NCI-H226 (cell line): ENCODE measurements at regions not wholly inside any gene's neighbourhood (a gene's known extent, or its start where the extent isn't known, plus 50 kb on each side); places are given as distances from the start of the nearest gene placed in this dataset.
A peak's percentile ranks its signal among the peaks of the same experiment; 100 is the strongest.
"Not testable (repeated sequence)": the region's sequence is repeated elsewhere in the genome, so short reads cannot be mapped to it uniquely, and the experiment has no call there.

Source experiments
- DNase-seq: peaks from one replicate; pipeline ENCODE4 v3.0.0-alpha.2; 2015

DNA sequence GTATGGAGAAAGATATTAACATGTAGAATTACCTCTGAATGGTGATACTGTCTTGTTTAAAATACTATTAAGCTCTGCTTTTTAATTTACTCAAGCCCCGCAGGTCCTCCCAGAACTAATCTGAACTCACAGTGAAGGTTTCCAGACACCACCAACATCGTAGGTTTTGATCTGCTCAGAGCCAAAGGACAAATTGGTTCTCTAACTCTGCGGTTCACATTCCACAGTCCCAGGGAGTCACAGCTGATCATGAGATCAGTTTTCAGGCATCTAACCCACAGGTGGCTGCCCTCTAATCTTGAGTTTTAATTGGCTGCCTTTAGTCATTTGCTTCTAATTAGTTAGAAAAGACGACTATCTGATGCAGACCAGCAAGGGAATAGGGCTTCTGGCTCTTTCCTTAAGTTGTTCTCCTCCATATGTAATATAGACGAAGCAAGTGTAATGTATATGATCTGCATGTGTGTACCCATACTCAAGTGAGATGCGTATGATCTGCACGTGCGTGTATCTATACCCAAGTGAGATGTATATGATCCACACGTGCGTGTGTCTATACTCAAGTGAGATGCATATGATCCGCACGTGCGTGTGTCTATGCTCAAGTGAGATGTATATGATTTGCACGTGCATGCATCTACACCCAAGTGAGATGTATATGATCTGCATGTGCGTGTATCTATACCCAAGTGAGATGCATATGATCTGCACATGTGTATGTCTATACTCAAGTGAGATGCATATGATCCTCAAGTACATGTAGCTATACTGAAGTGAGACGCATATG is 331.5 kb upstream of the NPVF start:
- DNase-seq, result no peak

DNA sequence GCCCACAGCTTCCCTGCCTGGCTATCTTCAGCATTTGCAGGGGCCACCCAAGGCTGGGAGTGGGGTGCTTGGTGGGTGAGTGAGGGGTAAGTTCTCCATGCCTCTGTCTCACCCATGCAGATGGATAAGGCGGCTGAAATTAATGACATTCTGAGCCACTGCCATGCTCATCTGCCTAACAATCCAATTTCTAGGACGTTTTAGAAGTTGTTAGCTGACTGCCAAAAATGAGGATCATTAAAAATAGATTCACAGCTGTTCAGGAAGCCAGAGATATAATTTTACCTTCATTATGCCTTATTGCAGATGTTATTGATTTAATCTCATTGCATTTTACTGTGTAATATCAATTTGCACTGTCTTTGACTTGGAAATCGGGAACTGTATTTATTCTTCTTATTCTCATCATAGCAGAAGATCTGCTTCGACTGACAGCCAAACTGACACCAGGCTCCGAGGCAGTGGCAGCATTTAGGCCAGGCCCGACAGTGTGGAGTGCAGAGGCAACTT is 334.4 kb upstream of the NPVF start:
- no peak for DNase-seq

DNA sequence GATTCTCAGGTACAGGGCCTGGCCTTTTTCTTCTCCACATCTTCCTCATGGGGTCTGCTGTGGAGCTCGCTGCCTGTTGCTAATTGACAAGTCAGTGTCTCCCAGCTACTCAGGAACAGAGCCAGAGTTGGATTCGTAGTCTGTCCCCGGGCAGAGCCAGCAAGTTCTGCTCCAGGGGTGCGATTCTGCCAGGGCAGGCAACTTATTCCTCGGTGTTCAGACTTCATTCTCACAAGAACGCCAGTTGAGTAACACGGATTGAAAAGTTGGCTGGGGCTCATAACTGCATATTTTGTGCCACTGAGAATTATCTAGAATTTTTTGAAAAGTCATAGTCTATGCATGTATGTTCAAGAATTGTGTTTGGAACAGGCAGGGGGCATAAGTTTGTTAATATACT is 336.7 kb upstream of the NPVF start:
- DNase-seq, result no peak

DNA sequence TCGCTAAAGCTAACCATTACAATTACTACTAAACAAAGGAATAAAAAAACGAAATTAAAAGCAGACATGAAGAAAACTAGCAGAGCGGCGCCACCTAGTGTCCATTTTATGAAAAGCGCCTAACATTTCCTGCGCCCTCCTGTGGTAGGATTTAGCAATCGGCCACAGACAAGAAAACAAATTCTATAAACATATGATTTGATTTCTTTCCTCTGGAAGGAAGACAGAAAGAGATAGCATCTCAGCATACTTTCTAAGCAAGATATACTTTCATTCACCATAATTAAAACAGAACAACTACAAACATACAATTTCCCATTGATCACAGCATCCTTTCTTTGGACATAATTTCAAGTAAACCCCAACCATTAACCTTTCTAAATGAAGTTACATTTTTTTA is 337.7 kb upstream of the NPVF start:
- DNase-seq, result peak; percentile 15

DNA sequence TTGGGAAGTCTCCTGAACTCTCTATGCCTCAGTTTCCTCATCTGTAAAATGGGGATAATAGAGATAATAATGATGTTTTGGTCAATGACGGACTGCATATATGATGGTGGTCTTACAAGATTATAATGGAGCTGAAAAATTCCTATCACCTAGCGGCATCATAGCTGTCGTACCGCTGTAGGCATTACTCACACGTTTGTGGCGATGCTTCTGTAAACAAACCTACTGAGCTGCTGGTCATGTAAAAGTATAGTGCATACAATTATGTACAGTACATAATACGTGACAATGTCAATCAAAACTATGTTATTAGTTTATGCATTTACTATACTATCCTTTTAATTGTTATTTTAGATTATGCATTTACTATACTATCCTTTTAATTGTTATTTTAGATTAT is 339.1 kb upstream of the NPVF start:
- DNase-seq, result no peak

DNA sequence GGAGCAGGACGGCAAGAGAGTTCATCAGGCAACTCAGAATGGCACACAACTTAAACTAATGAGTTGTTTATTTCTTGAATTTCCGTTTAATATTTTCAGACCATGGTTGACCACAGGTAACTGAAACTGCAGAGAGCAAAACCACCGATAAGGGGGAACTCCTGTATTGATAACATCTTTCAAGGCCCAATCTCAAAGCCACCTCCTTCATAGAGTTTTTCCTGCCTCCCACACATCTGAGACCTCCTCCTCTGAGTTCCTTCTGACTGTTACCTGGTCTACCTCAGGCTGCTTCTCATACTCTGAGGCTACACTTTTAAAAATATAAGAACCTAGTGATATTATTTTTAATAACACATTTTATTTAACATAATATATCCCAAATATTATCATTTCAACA is 341.5 kb upstream of the NPVF start:
- DNase-seq, result no peak

DNA sequence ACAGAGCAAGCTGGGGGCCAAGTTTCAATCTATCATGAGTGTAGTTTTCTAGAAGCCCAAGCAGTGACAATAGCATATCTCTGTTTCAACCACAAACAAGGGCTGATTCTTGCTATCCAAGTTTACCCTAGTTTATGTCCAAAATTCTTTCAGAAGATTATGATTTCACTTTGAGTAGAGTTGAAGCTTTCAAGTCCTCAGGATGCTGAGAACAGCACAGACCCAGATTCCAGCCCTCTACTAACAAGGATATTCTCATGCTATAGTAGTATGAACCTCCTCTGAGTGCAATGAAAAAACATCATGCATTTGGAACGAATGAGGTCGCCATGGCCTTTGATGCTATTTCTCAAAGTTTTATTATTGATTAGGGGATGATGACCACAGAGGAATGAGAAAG is 344.1 kb upstream of the NPVF start:
- no peak for DNase-seq

DNA sequence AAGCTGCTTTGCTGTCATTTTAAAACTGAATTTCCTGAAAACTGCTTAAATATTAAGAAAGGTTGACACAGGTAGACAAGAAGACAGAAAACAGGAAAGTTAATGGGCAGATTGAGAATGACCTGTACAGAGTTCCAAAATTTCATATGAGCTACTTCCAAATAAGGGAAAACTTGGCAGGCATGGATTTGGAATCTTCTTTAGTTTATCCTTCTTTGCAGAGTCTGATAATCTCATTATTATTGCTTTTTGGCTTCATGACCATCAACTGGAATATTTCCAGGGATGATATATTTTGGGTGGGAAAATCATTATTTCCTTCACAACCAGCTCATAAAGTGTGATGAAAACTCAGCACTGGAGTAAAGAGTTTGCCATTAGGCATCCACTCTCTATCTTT is 346.5 kb upstream of the NPVF start:
- DNase-seq, result no peak

DNA sequence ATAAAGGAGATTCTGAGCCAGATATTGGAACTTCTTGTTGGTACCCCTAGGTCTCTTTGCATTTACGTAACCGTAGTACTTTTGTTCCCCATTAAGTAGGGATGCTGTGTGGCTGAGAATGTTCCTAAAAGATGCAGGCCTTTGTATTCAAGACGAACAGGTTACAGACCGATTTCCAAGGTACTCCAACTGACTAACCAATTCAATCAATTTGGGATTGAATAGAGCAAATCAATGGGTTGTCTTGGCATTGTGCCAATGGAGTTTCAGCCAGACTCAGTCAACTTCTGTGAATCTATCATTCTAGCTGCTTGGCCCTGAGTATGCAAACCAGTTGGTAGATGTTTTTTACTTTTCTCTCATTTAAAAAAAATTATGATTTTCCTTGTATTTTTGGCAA is 347.3 kb upstream of the NPVF start:
- no peak for DNase-seq

DNA sequence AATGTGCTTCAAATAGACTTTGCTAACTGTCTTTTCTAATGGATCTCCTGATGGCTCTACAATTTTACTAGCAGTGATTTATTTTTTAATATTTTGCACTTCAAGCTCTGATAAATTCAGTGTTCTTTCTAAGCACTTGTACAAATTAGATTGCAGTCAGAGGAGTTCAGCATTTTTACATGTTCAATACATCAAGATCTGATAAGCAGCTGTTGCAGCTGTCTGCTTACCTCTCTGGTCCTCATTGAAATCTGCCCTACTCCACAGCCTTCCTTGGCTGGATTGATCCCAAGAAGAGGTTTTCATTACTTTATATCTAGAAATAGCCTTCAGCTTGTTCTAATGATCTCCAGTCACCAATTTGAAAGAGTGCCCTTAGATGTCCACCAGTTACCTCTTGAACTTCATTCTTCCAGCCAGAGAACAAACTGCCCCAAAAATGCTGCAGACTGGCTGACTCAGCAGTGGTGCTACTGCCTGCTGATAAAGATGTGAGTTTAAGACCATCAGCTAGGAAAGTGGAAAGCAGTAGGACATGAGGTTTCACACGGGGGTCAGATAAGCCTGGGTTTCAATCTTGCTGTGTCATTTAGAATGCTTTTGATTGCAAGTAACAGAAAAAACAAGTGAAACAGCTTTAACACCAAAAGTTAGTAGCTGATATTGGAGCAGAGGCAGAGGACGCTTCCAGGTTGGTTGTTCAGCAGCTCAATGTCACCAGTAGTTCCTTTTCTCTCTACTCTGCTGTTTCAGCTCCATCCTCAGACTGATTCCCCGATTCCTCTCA is 350.9 kb upstream of the NPVF start:
- DNase-seq, result no peak

DNA sequence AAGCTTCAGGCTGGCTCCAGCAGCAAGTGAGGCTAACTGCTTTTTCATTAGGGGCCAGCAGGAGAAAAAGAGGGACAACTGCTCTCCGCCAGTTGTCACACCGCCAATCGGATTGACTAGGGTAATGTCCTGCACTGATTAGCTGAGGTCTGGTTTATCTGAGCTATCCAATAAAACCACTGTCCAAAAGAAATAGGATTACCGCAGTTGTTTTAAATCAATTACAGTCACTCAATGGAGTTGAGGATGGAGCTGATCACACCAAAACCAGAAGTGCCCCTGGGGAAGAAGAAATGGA is 351.4 kb upstream of the NPVF start:
- no peak for DNase-seq

DNA sequence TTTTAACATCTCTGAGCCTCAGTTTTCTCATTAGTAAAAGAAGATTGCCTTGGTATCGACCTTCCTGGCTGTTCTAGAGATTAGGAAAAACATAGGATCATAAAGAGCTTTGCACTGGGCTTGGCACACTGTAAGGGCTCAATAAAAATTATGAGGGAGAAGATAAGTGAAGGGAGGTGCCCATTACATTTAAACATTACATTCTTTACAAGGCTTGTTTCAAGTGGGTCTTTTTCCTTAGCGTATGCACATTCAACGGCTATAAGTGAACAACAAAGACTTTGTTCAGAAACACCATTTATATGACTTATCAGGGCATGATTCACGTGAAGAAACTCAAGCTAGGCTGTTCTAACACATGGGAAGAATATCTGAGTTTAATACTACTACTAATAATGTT is 351.9 kb upstream of the NPVF start:
- no peak for DNase-seq

DNA sequence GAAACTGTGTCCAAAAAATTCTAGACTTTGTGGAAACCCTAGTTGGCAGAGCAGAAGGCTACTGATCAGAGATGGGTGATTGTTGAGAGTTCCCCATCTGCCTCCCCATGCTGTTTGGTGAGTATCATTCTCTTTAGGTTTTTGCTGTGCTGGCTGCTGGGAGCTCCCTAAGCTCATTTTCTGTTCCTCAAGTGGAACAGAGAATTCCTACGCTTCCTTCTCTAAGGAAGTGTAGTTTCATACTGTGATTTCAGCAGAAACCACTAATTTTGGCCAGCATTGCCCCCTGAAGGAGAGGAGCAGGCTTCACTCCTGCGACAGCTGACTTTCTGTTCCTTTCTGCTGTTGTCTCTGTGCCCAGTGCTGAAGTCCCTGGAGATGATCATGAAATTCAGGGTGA is 355.3 kb upstream of the NPVF start:
- no peak for DNase-seq

DNA sequence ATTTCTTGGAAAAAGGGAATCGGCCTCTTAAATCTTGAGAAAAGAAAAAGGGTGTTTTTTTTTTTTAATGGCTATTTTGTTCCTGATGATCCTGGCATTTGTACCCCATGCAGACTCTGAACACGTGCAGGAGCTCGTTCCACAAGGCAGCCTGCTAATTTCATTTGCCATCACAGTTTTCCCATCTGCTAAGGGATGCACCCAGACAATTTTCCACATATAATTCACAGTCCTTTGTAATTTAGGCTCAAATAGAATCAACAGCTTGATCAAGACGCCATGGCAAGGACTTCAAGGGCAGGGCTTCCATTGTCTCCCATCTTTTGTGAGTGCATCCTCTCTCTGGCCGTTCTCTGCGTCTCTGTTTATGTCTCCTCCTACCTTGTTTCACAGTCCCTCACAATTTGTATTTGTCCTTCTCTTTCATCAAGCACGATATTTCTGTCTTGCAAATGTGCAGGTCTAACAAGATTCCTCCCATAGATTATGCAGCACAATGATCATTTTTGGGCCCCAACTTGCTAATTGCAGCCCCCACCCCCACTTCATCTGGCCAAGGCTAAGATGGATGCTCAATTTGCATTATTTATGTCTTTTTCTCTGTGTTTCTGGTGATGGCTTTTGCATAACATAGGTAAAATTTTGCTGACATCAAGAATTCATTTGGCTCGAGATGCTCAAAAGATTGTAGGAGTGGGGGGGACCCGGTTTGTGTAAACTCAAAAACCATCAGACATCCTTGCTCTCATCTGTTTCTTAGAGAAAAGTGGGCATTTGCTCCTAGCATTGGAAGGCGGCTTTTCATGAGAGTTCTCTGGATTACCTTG is 356.0 kb upstream of the NPVF start:
- DNase-seq, result no peak

DNA sequence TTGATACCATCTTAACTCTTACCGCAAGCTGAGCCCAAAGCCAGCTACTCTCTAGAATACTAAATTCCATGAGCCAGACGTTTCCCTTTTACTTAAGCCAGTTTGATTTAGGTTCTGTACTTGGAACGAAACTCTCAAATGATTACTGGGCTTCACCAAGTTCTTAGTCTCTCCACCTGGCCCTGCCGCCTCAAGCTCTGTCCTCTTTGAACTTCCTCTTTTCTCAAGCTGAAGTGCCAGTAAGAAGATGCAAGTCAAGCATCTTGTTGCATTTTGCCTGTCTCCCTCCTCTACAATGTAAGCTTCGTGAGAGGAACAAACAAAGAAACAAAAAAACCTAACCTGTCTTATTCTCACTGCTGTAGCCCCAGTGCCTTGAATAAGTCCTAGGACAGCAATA is 358.2 kb upstream of the NPVF start:
- DNase-seq, result no peak

DNA sequence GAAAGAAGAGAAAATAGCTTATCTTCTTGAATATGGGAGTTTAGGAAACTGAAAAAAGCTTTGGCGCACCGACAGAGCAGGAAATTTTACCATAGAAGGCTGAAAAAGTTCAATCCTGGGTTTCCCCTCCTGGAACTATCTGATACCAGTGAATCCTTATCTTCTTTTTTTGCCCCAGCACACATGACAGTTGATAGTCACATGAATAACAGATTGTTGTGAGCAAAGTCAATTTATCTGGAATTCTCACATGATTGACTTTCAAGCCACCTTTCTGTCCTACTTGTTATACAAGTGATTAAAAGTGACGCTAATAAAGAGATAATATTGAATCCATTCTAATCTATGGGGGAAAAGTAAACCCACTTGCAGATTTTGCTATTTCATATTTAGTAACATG is 365.8 kb upstream of the NPVF start:
- DNase-seq, result no peak

DNA sequence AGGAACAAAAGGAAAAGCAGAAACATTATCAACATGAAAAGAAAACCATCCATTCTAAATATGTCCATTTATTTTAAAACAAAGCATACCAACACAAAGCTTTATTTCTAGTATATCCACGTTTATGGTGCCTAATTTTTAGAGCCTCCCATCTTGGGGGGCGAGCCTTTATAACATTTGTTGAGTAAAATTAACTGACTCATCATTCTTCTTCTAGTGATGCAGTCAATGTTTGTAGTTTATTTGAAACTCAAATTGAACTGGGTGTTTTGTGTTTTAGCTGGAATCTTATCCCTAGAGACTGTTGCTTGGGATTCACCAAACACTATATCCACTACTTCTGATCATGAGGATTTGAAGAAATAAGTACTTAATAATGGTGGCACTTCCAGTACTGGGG is 366.4 kb upstream of the NPVF start:
- DNase-seq, result no peak

DNA sequence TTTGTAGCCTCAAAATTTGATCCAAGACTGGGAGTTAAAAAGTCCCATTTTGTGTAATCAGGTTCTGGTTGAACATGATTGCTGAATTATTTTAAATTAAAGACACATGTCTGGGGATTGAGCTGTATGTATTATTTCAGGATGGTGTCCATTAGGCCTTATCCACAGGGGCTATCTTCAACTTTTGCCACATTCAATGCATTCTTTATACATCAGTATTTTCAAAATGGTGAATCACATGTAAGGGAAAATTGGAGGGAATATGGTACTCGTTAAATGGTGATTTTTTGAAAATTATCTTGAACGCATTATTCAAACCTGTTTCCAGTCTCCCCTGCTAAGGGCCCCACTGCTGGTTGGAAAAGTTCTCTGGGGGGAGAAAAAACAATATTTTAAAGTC is 367.7 kb upstream of the NPVF start:
- DNase-seq, result no peak

DNA sequence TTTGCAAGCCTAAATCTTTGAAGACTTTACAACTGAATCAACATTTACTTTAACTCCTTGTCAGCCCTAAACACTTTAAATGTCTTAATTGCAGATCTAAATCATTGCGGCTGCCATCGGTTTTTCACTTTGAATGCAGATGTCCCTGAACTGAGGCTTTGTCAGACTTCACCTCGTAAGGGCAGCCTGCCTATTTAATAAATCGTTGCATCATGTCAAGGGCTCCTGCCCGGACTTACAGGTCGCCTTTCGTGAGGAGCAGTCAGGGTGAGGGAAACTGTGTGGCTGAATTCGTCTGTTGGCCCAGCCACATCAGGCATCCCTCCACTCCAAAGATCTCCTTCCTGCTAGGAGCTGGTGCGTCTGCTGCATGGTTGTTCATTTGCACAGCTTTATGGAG is 368.2 kb upstream of the NPVF start:
- no peak for DNase-seq

DNA sequence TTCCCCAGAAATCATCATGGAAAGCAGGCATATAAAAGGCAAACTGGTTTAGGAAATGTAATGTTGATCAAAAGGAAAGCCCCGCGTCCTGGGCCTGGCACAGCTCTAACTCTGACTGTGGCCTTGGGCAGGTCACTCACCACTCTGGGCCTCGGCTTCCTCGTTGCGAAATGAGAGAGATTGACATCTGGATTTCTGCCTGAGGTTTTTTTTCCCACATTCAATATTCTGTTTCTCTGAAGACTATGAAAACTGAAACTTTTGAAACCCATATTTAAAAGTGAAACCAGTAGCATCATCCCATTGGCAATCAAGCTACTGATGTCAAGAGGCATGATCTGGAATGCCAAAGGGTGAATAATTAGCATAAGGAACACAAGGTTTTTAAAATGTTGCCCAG is 369.7 kb upstream of the NPVF start:
- no peak for DNase-seq

DNA sequence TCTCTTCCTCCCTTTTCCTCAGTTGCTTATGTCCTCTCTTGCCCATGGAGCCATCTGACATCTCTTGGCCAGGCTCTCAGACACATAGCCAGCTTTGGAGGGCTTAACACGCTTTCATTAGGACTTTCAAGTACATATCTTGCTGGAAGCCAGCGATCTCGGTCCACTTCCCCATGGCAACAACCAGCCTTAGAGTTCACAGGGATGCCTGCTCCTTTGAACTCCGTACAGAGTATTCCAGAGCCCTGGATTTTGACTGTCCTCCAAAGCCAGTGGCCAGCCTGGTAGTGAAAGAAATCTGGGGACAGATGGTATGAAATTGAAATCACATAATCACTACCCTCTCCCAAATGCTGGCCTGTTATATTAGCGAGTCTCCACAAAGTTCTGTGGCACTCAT is 370.5 kb upstream of the NPVF start:
- no peak for DNase-seq

DNA sequence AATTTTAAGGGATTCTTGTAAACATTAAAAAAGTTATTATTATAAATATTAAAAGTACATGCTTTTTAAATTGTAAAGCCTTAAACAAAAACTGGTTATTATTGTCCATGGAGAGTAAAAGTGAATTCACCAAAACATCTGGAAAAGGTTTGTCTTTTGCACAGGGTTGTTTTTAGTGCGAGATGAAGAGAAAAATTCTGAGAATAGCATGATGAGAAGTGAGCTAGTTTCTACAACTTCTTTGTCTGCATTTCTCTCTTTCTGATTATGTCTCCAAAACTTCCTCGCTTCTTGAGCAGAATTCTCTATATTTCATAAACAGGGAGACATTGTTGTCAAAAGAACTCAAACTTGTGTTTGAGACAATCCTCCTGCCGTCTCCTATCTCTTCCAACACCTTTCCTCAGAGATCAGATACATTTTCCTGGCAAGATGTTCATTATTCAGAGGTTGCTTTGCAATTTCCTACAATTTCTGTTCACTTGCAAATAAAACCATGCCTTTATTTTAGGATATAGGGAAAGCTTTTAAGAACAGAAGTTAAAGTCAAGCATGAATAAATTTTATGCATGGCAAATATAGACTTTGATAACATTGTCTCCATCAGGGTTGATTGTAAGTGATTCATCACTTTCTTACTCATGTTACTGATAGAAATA is 372.1 kb upstream of the NPVF start:
- no peak for DNase-seq

DNA sequence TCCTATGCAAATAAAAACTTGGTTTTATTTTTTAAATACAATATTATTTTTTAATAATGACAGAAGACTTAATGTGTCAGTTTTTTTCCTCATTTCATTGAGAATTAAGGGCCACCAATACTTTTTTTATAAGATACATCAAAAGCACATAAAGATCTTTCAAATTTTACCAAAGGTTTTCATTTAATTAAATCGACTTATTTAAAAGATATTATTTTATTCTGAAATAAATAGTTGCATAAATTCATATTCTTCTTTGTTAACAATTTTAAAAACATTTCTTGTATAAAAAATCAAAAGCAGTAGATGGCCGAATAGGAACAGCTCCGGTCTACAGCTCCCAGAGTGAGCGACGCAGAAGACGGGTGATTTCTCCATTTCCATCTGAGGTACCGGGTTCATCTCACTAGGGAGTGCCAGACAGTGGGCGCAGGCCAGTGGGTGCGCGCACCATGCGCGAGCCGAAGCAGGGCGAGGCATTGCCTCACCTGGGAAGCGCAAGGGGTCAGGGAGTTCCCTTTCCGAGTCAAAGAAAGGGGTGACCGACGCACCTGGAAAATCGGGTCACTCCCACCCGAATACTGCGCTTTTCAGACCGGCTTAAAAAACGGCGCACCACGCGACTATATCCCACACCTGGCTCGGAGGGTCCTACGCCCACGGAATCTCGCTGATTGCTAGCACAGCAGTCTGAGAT is 374.6 kb upstream of the NPVF start:
- not testable (repeated sequence) for DNase-seq
